Astrocyte (in vitro differentiated cells and primary cell): ENCODE measurements at regions not wholly inside any gene's neighbourhood (a gene's known extent, or its start where the extent isn't known, plus 50 kb on each side); places are given as distances from the start of the nearest gene placed in this dataset.

Experiments used
- DNase-seq: peaks from one replicate; pipeline ENCODE4 v3.0.0-alpha.2; 2010; ENCODE audit warnings: low read depth
- FAIRE-seq: peaks from 2 replicates; lab custom pipeline; 2011; peaks lifted over from hg19 to GRCh38; lab: Jason Lieb, UNC
- H2AFZ ChIP-seq: 2 replicates; pipeline ENCODE4 v1.6.0; 2012; ENCODE audit warnings: low read depth, low read length, inconsistent platforms
- H3K27ac ChIP-seq: 2 replicates; pipeline ENCODE4 v1.5.1; 2011; ENCODE audit warnings: low read depth, low read length, inconsistent platforms
- H3K27me3 ChIP-seq: 2 replicates; pipeline ENCODE4 v1.6.0; 2011; ENCODE audit warnings: low read length, inconsistent platforms; ENCODE audit not compliant: insufficient read depth
- H3K36me3 ChIP-seq: 2 replicates; pipeline ENCODE4 v1.5.1; 2011; ENCODE audit warnings: low read length, inconsistent platforms; ENCODE audit not compliant: insufficient read depth
- H3K4me1 ChIP-seq: 2 replicates; pipeline ENCODE4 v1.5.1; 2011; ENCODE audit warnings: low read length, inconsistent platforms; ENCODE audit not compliant: insufficient read depth
- H3K4me2 ChIP-seq: 2 replicates; pipeline ENCODE4 v1.6.0; 2012; ENCODE audit warnings: low read length, inconsistent platforms
- H3K4me3 ChIP-seq: 2 replicates; pipeline ENCODE4 v1.5.1; 2011; ENCODE audit warnings: low read depth, mild to moderate bottlenecking, low read length, inconsistent platforms; ENCODE audit not compliant: insufficient read depth
- H3K79me2 ChIP-seq: 2 replicates; pipeline ENCODE4 v1.6.0; 2012; ENCODE audit warnings: mild to moderate bottlenecking, low read length, inconsistent platforms; ENCODE audit not compliant: insufficient read depth
- H3K9ac ChIP-seq: 2 replicates; pipeline ENCODE4 v1.6.0; 2012; ENCODE audit warnings: mild to moderate bottlenecking, low read length, inconsistent platforms
- H3K9me3 ChIP-seq: 2 replicates; pipeline ENCODE4 v1.5.1; 2012; ENCODE audit warnings: low read depth, mild to moderate bottlenecking, low read length, inconsistent platforms; ENCODE audit not compliant: insufficient read depth
- H4K20me1 ChIP-seq: 2 replicates; pipeline ENCODE4 v1.6.0; 2012; ENCODE audit warnings: low read length, inconsistent platforms; ENCODE audit not compliant: insufficient read depth
- H3K27ac Mint-ChIP-seq: one replicate; pipeline ENCODE4 v1.8.0; 2021; ENCODE audit warnings: mild to moderate bottlenecking, mixed read lengths; ENCODE audit not compliant: unreplicated experiment
- H3K27me3 Mint-ChIP-seq: one replicate; pipeline ENCODE4 v1.8.0; 2021; ENCODE audit warnings: low read depth, mixed read lengths; ENCODE audit not compliant: unreplicated experiment
- H3K36me3 Mint-ChIP-seq: one replicate; pipeline ENCODE4 v1.8.0; 2021; ENCODE audit warnings: low read depth, mixed read lengths; ENCODE audit not compliant: unreplicated experiment
- H3K4me1 Mint-ChIP-seq: one replicate; pipeline ENCODE4 v1.8.0; 2021; ENCODE audit warnings: low read depth, mixed read lengths; ENCODE audit not compliant: unreplicated experiment
- H3K4me3 Mint-ChIP-seq: one replicate; pipeline ENCODE4 v1.8.0; 2021; ENCODE audit warnings: mild to moderate bottlenecking, moderate library complexity, mixed read lengths; ENCODE audit not compliant: unreplicated experiment
- H3K9me3 Mint-ChIP-seq: one replicate; pipeline ENCODE4 v1.8.0; 2021; ENCODE audit warnings: mild to moderate bottlenecking, mixed read lengths; ENCODE audit not compliant: unreplicated experiment
- CTCF ChIP-seq: IDR thresholded peaks from 2 replicates; pipeline ENCODE4 v1.5.1; 2011; ENCODE audit warnings: low read depth, mild to moderate bottlenecking, inconsistent platforms, low read length, moderate library complexity; ENCODE audit not compliant: insufficient read depth
- EZH2 ChIP-seq: IDR thresholded peaks from 2 replicates; pipeline ENCODE4 v1.6.1; 2012; ENCODE audit warnings: mild to moderate bottlenecking, low read length, inconsistent platforms; ENCODE audit not compliant: insufficient read depth

DNA sequence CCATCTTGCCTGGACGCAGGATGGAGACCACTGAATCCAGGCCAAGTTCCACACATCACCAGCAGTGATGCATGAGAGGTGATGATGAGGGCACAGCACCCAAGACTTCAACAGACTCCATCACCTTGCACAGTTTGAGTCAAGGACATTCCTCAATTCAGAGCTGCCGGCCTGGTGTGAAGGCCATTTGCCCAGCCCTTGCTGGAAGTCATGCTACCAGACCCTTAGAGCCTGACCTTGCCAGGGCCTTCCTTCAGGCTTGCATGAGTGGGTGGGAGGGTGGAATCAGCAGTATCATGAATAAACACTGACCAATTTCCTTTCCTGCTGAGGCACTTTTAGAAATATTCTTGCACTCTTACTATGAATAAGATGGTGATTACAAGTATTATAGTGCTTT, 130.2 kb upstream of the SSTR4 start:
- TF ChIP-seq CTCF (no peak), EZH2 (no peak)
- Histone ChIP-seq H3K9ac (no peak overlapping the region), H4K20me1 (no peaks in the 10 kb centered on the region), H3K4me3 (no peak overlapping the region), H3K27me3 (no peaks in the 10 kb centered on the region), H3K36me3 (no peaks in the 10 kb centered on the region), H2AFZ (no peak overlapping the region), H3K4me2 (no peak overlapping the region), H3K9me3 (peaks cover 6% of the 10 kb centered on the region), H3K27ac (no peak overlapping the region), H3K4me1 (no peaks in the 10 kb centered on the region), H3K79me2 (no peaks in the 10 kb centered on the region)
- Mint-ChIP-seq H3K4me1 (peaks cover 7% of the 10 kb centered on the region), H3K27ac (no peak overlapping the region), H3K27me3 (peaks cover 2% of the 10 kb centered on the region), H3K36me3 (no peaks in the 10 kb centered on the region), H3K9me3 (peaks cover 14% of the 10 kb centered on the region), H3K4me3 (no peak overlapping the region)
- DNase-seq = no peak
- no peak for FAIRE-seq

GRCh38 chr20:22905658-22906057, 129.5 kb upstream of the SSTR4 start:
- no peaks in the 10 kb centered on the region for H4K20me1 ChIP-seq
- DNase-seq (no peak), FAIRE-seq (no peak)
- no peak overlapping the region for H3K4me3 Mint-ChIP-seq
- no peak overlapping the region for H3K9ac ChIP-seq
- H2AFZ ChIP-seq = no peak overlapping the region
- H3K4me3 ChIP-seq = no peak overlapping the region
- H3K4me1 Mint-ChIP-seq = peaks cover 7% of the 10 kb centered on the region
- no peaks in the 10 kb centered on the region for H3K4me1 ChIP-seq
- no peak overlapping the region for H3K27ac ChIP-seq
- no peaks in the 10 kb centered on the region for H3K79me2 ChIP-seq
- no peak overlapping the region for H3K27ac Mint-ChIP-seq
- H3K36me3 ChIP-seq = no peaks in the 10 kb centered on the region
- H3K4me2 ChIP-seq = no peak overlapping the region
- H3K9me3 Mint-ChIP-seq = peaks cover 11% of the 10 kb centered on the region
- H3K27me3 Mint-ChIP-seq = peaks cover 2% of the 10 kb centered on the region
- H3K27me3 ChIP-seq = no peaks in the 10 kb centered on the region
- TF ChIP-seq CTCF (no peak), EZH2 (no peak)
- H3K9me3 ChIP-seq = peaks cover 6% of the 10 kb centered on the region
- H3K36me3 Mint-ChIP-seq = no peaks in the 10 kb centered on the region

DNA sequence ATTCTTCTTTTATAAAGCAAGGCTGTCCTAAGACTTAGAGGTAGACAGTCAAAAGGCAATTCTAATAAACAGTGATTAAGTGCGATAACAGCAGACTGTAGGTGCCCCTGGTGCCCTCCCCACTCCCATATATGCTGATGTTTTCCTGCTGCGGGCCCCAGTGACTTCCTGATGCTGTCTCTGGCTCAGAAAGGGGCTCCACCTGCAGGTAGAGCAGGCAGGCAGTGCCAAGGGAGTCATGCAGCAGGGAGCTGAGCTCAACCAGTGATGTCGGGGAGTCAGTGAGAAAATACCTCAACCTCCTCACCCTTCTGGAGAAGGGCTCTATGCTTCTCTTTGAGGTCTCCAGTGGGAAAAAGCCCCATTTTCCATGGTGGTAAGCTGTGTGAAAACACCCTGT, 126.7 kb upstream of the SSTR4 start:
- no peak overlapping the region for H3K27ac ChIP-seq
- Mint-ChIP-seq H3K4me1 (peaks cover 7% of the 10 kb centered on the region), H3K27ac (no peak overlapping the region), H3K36me3 (no peaks in the 10 kb centered on the region), H3K4me3 (no peak overlapping the region), H3K27me3 (peaks cover 4% of the 10 kb centered on the region), H3K9me3 (peaks cover 3% of the 10 kb centered on the region)
- H3K36me3 ChIP-seq = no peaks in the 10 kb centered on the region
- no peaks in the 10 kb centered on the region for H4K20me1 ChIP-seq
- H3K4me3 ChIP-seq = no peak overlapping the region
- FAIRE-seq (no peak), DNase-seq (no peak)
- H3K9me3 ChIP-seq = peaks cover 6% of the 10 kb centered on the region
- H3K9ac ChIP-seq = no peak overlapping the region
- no peak overlapping the region for H2AFZ ChIP-seq
- no peaks in the 10 kb centered on the region for H3K4me1 ChIP-seq
- no peaks in the 10 kb centered on the region for H3K27me3 ChIP-seq
- H3K79me2 ChIP-seq = no peaks in the 10 kb centered on the region
- H3K4me2 ChIP-seq = no peak overlapping the region
- no peak for TF ChIP-seq CTCF
- no peak for TF ChIP-seq EZH2
